ENCODE measurements at regions not wholly inside any gene's neighbourhood (a gene's known extent, or its start where the extent isn't known, plus 50 kb on each side); places are given as distances from the start of the nearest gene placed in this dataset.

GRCh38 chr1:68551459-68551858 is 54.6 kb upstream of the DEPDC1 start:
- no peak for DNase-seq (ENCODE audit: low spot score)

GRCh38 chr1:68558321-68559026 is 61.6 kb upstream of the DEPDC1 start:
- DNase-seq (ENCODE audit: low spot score) = no peak

- no peak for DNase-seq (ENCODE audit: low spot score)
Measured at GRCh38 chr1:68565923-68566322, 69.0 kb upstream of the DEPDC1 start.

- no peak for DNase-seq (ENCODE audit: low spot score)
Measured at GRCh38 chr1:68570871-68571270, 74.0 kb upstream of the DEPDC1 start.

GRCh38 chr1:68571454-68572235 is 74.8 kb upstream of the DEPDC1 start:
- DNase-seq (ENCODE audit: low spot score) = no peak

- no peak for DNase-seq (ENCODE audit: low spot score)
Measured at GRCh38 chr1:68585351-68585750, 88.5 kb upstream of the DEPDC1 start.

- DNase-seq (ENCODE audit: low spot score) = no peak
Measured at GRCh38 chr1:68586766-68587165, 89.9 kb upstream of the DEPDC1 start.

GRCh38 chr1:68588304-68588703 is 91.4 kb upstream of the DEPDC1 start:
- no peak for DNase-seq (ENCODE audit: low spot score)

- DNase-seq (ENCODE audit: low spot score) = no peak
Measured at GRCh38 chr1:68590473-68590872, 93.6 kb upstream of the DEPDC1 start.

GRCh38 chr1:68594851-68595250 is 98.0 kb upstream of the DEPDC1 start:
- DNase-seq (ENCODE audit: low spot score) = no peak

GRCh38 chr1:68600049-68600661 is 103.3 kb upstream of the DEPDC1 start:
- peak; percentile 5 for DNase-seq (ENCODE audit: low spot score)

GRCh38 chr1:68608289-68608688 is 111.4 kb upstream of the DEPDC1 start:
- DNase-seq (ENCODE audit: low spot score) = no peak

GRCh38 chr1:68615312-68615711 is 118.4 kb upstream of the DEPDC1 start:
- DNase-seq (ENCODE audit: low spot score) = no peak

- no peak for DNase-seq (ENCODE audit: low spot score)
Measured at GRCh38 chr1:68617942-68618341, 121.1 kb upstream of the DEPDC1 start.

GRCh38 chr1:68620571-68620970 is 123.7 kb upstream of the DEPDC1 start:
- DNase-seq (ENCODE audit: low spot score) = no peak

- no peak for DNase-seq (ENCODE audit: low spot score)
Measured at GRCh38 chr1:68623700-68624099, 126.8 kb upstream of the DEPDC1 start.

- DNase-seq (ENCODE audit: low spot score) = no peak
Measured at GRCh38 chr1:68624233-68624632, 127.4 kb upstream of the DEPDC1 start.

GRCh38 chr1:68625624-68626023 is 128.7 kb upstream of the DEPDC1 start:
- no peak for DNase-seq (ENCODE audit: low spot score)

- no peak for DNase-seq (ENCODE audit: low spot score)
Measured at GRCh38 chr1:68633141-68633919, 136.4 kb upstream of the DEPDC1 start.

- no peak for DNase-seq (ENCODE audit: low spot score)
Measured at GRCh38 chr1:68644504-68644903, 147.6 kb upstream of the DEPDC1 start.

GRCh38 chr1:68651115-68651514 is 154.2 kb upstream of the DEPDC1 start:
- DNase-seq (ENCODE audit: low spot score) = no peak

- DNase-seq (ENCODE audit: low spot score) = no peak
Measured at GRCh38 chr1:68653882-68654281, 157.0 kb upstream of the DEPDC1 start.
